ENCODE measurements at regions not wholly inside any gene's neighbourhood (a gene's known extent, or its start where the extent isn't known, plus 50 kb on each side); places are given as distances from the start of the nearest gene placed in this dataset.

DNA sequence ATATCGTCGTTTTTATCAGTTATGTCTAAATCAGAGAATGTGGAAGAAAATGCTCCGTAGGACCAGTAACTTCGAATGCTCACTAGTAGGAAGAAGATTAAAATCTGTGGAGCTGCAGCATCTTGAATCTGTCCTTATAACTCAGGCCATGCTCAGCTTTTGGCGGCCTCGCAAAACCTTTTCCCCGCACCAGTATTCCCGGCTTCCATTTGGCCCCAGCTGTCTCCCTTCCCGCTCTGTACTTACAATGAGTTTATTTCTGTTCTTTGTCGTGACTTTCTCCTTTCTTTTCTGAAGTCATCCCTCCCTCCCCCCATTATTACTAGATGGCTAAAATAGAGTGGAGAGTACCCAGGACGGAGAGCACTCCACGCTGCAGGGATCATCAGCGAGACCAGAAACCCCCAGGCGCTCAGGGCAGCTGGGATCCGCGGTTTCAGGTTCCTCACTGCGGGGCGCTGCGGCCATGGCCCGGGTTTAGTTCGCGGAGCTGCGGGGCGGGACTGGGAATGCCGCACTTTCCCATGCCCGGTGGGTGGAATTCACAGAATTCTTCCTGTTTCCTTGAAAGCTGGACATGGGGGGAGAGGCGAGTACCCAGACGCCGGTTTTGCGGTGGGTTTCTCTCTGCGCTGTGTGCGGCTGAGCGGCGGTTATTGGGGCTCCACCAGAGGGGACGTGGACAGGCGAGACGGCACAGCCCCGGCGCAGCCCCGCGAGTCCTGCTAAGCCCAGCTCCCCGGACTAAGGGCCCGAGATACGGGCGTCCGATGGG, 183.5 kb downstream of the POM121L12 start:
- TF ChIP-seq GATA2 (IDR thresholded peaks at IDR 0.05; ENCODE audit: low read depth, low read length) (peak; percentile 40; the same call in 1 of the 2 replicates), GATA3 (IDR thresholded peaks at IDR 0.05; ENCODE audit: low read depth, low read length) (no peak)

Measured in SH-SY5Y (cell line).